IMR-90 (cell line): ENCODE measurements at regions not wholly inside any gene's neighbourhood (a gene's known extent, or its start where the extent isn't known, plus 50 kb on each side); places are given as distances from the start of the nearest gene placed in this dataset.

Experiments used
- ATAC-seq: fragments of 200-7000 bp; cut with Tn5 transposase; 2 replicates; pipeline ENCODE4 v1.9.1; 2020; ENCODE audit warnings: low read depth, mild to moderate bottlenecking, moderate library complexity
- BruUV-seq: library from RNA; stranded (reverse); fragments of 400-500 nt; replicated peaks from 2 replicates; lab custom pipeline; 2021; lab: Mats Ljungman, UMichigan
- CTCF ChIA-PET: fragments of 300-600 bp; formaldehyde crosslinking; extraction: SDS; loops from one replicate; lab custom pipeline; 2021; ENCODE audit warnings: antibody characterized with exemption; lab: Yijun Ruan, JAX
- POLR2A ChIA-PET: fragments of 300-600 bp; sonication (Branson Sonifier 250); formaldehyde crosslinking; loops from one replicate; lab custom pipeline; 2022; ENCODE audit warnings: antibody characterized with exemption; ENCODE audit not compliant: unreplicated experiment; lab: Charles Lee
- DNase-seq: peaks from one replicate; pipeline ENCODE4 v3.0.0; 2013
- H2AFZ ChIP-seq: replicated peaks from 2 replicates; pipeline ENCODE3; 2013; ENCODE audit warnings: low read length, mild to moderate bottlenecking; ENCODE audit not compliant: poor library complexity
- H2AK5ac ChIP-seq: 2 replicates; pipeline ENCODE4 v1.6.1; 2013; ENCODE audit warnings: low read depth, low read length, inconsistent platforms
- H2AK9ac ChIP-seq: replicated peaks from 2 replicates; pipeline ENCODE3; 2013; ENCODE audit warnings: mild to moderate bottlenecking, low read depth, low read length, moderate library complexity; ENCODE audit not compliant: poor library complexity
- H2BK120ac ChIP-seq: 2 replicates; pipeline ENCODE4 v1.6.1; 2013; ENCODE audit warnings: low read depth, low read length, inconsistent platforms
- H2BK15ac ChIP-seq: 3 replicates; pipeline ENCODE4 v1.6.1; 2013; ENCODE audit warnings: low read depth, low read length, inconsistent platforms
- H2BK20ac ChIP-seq: 2 replicates; pipeline ENCODE4 v1.6.1; 2013; ENCODE audit warnings: low read depth, mild to moderate bottlenecking, inconsistent platforms, low read length, moderate library complexity
- H2BK5ac ChIP-seq: 2 replicates; pipeline ENCODE4 v1.6.1; 2013; ENCODE audit warnings: mild to moderate bottlenecking, low read depth, low read length, inconsistent platforms; ENCODE audit not compliant: poor library complexity, severe bottlenecking
- H3K14ac ChIP-seq: replicated peaks from 2 replicates; pipeline ENCODE4 v1.6.1; 2013; ENCODE audit warnings: low read depth, low read length, inconsistent platforms
- H3K18ac ChIP-seq: 2 replicates; pipeline ENCODE4 v1.6.1; 2013; ENCODE audit warnings: low read depth, low read length, control low read depth
- H3K23ac ChIP-seq: 2 replicates; pipeline ENCODE4 v1.6.1; 2013; ENCODE audit warnings: low read depth, low read length, inconsistent platforms
- H3K27ac ChIP-seq: 2 replicates; pipeline ENCODE4 v1.5.1; 2013; ENCODE audit warnings: mild to moderate bottlenecking, control low read depth, low read length; ENCODE audit not compliant: insufficient read depth
- H3K27me3 ChIP-seq: 2 replicates; pipeline ENCODE4 v1.6.1; 2013; ENCODE audit warnings: low read length; ENCODE audit not compliant: control insufficient read depth, insufficient read depth
- H3K36me3 ChIP-seq: 2 replicates; pipeline ENCODE4 v1.6.1; 2013; ENCODE audit warnings: low read length, mixed read lengths; ENCODE audit not compliant: control insufficient read depth, insufficient read depth
- H3K4ac ChIP-seq: 2 replicates; pipeline ENCODE4 v1.6.1; 2013; ENCODE audit warnings: low read depth, low read length, inconsistent platforms
- H3K4me1 ChIP-seq: 2 replicates; pipeline ENCODE4 v1.6.1; 2013; ENCODE audit warnings: low read length, mixed read lengths; ENCODE audit not compliant: control insufficient read depth, insufficient read depth
- H3K4me2 ChIP-seq: 2 replicates; pipeline ENCODE4 v1.6.1; 2013; ENCODE audit warnings: low read depth, mild to moderate bottlenecking, control low read depth, low read length, moderate library complexity
- H3K4me3 ChIP-seq: 2 replicates; pipeline ENCODE4 v1.5.1; 2013; ENCODE audit warnings: low read depth, mild to moderate bottlenecking, control low read depth, low read length, moderate library complexity; ENCODE audit not compliant: insufficient read depth
- H3K56ac ChIP-seq: 2 replicates; pipeline ENCODE4 v1.6.1; 2013; ENCODE audit warnings: low read length, inconsistent platforms; ENCODE audit not compliant: insufficient read depth; ENCODE audit errors: extremely low read depth
- H3K79me1 ChIP-seq, 2 experiments: 2 replicates each; pipeline ENCODE4 v1.6.1; 2013; ENCODE audit warnings: low read length in 2 of 2, inconsistent platforms in 1 of 2, low read depth in 1 of 2
- H3K9ac ChIP-seq: 2 replicates; pipeline ENCODE4 v1.6.1; 2013; ENCODE audit warnings: low read depth, low read length, control low read depth
- H3K9me1 ChIP-seq: 2 replicates; pipeline ENCODE4 v1.6.1; 2013; ENCODE audit warnings: low read length, inconsistent platforms; ENCODE audit not compliant: insufficient read depth
- H3K9me3 ChIP-seq: 2 replicates; pipeline ENCODE4 v1.6.1; 2013; ENCODE audit warnings: low read length; ENCODE audit not compliant: control insufficient read depth, insufficient read depth
- H4K20me1 ChIP-seq: 2 replicates; pipeline ENCODE4 v1.6.1; 2013; ENCODE audit warnings: low read length, inconsistent platforms; ENCODE audit not compliant: insufficient read depth
- H4K5ac ChIP-seq: 2 replicates; pipeline ENCODE4 v1.6.1; 2013; ENCODE audit warnings: mild to moderate bottlenecking, low read depth, low read length, control low read depth
- H4K8ac ChIP-seq, 2 experiments: 2 replicates each; pipeline ENCODE4 v1.6.1; 2013; ENCODE audit warnings: low read depth in 2 of 2, low read length in 2 of 2, control low read depth in 1 of 2, inconsistent platforms in 1 of 2
- H4K91ac ChIP-seq: 2 replicates; pipeline ENCODE4 v1.6.1; 2013; ENCODE audit warnings: low read depth, low read length, inconsistent platforms; ENCODE audit not compliant: insufficient read depth
- BHLHE40 ChIP-seq: fragments of 150-350 bp; IDR thresholded peaks from 2 replicates; pipeline ENCODE4 v1.6.1; 2016; ENCODE audit warnings: mild to moderate bottlenecking, low read depth, low read length
- CEBPB ChIP-seq: IDR thresholded peaks from 2 replicates; pipeline ENCODE4 v1.6.1; 2012; ENCODE audit warnings: low read depth, low read length, improper control_type of control experiment
- CTCF ChIP-seq: conservative IDR thresholded peaks from 2 replicates; pipeline ENCODE4 v1.5.1; 2012; ENCODE audit warnings: mild to moderate bottlenecking, low read depth, low read length, improper control_type of control experiment
- MAFK ChIP-seq: IDR thresholded peaks from 2 replicates; pipeline ENCODE4 v1.6.1; 2012; ENCODE audit warnings: low read depth, low read length, improper control_type of control experiment
- NFE2L2 ChIP-seq: fragments of 150-350 bp; IDR thresholded peaks from 2 replicates; pipeline ENCODE4 v1.6.1; 2016; ENCODE audit warnings: low read depth, mild to moderate bottlenecking, low read length
- POLR2A ChIP-seq: IDR thresholded peaks from 2 replicates; pipeline ENCODE4 v1.6.1; 2012; ENCODE audit warnings: mild to moderate bottlenecking, low read depth, low read length
- RAD21 ChIP-seq: IDR thresholded peaks from 2 replicates; pipeline ENCODE4 v1.6.1; 2012; ENCODE audit warnings: low read length, improper control_type of control experiment
- RCOR1 ChIP-seq: IDR thresholded peaks from 2 replicates; pipeline ENCODE4 v1.6.1; 2012; ENCODE audit warnings: mild to moderate bottlenecking, low read length, improper control_type of control experiment; ENCODE audit not compliant: insufficient replicate concordance
- USF2 ChIP-seq: fragments of 150-350 bp; IDR thresholded peaks from 2 replicates; pipeline ENCODE4 v1.6.1; 2017; ENCODE audit warnings: mild to moderate bottlenecking, antibody characterized with exemption, low read length, low read depth
- dilution Hi-C: fragments of 300-500 bp; cut with HindIII; formaldehyde crosslinking; loops from one replicate; pipeline ENCODE4 v1.14.3; 2018; ENCODE audit warnings: low sequenced_read_pairs; ENCODE audit not compliant: unreplicated experiment
- in situ Hi-C: fragments of 300-500 bp; cut with MboI; formaldehyde crosslinking; loops from 3 replicates; pipeline ENCODE4 v1.14.3; 2019; ENCODE audit warnings: low sequenced_read_pairs, inconsistent platforms, mixed read lengths
- intact Hi-C: fragments of 100-400 bp; cut with micrococcal nuclease; formaldehyde crosslinking; loops from 2 replicates; pipeline ENCODE4 v1.10.0; 2022

DNA sequence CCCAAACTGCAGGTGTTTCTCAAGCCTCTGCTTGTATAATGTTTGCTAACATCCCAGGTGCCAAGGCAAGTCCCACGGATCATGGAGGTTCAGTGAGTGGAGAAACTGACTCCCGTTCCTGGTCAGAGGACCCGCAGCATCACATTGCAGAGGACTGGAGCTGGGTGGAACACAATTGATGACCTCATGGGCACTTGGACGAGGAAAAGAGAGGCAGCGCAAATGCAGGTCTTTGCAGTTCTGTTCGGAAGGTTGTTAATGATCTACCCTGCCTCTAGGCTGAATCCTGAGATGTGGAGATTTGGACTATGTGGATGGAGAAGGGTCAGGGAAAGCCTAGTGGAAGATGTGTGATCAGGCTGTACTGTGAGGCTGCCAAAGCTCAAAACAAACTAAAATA, 192.9 kb downstream of the DUSP10 start (continued):
- no peak for TF ChIP-seq USF2
- no peak for TF ChIP-seq BHLHE40

GRCh38 chr1:221549815-221550214, 192.1 kb downstream of the DUSP10 start:
- H3K4me3 ChIP-seq = no peak overlapping the region
- intact Hi-C loops = no loop called here
- no peak overlapping the region for H2BK15ac ChIP-seq
- no peak overlapping the region for H3K4ac ChIP-seq
- H3K9me3 ChIP-seq = no peaks in the 10 kb centered on the region
- no peak overlapping the region for H2AFZ ChIP-seq
- DNase-seq (no peak), ATAC-seq (no peak)
- H3K18ac ChIP-seq = no peak overlapping the region
- H2BK5ac ChIP-seq = no peak overlapping the region
- H3K27ac ChIP-seq = no peak overlapping the region
- no peak overlapping the region for H4K8ac ChIP-seq
- no peak overlapping the region for H2BK120ac ChIP-seq
- CTCF ChIA-PET = no interaction called here
- no peaks in the 10 kb centered on the region for H4K20me1 ChIP-seq
- no peak overlapping the region for H2BK20ac ChIP-seq
- no peak overlapping the region for H3K56ac ChIP-seq
- TF ChIP-seq BHLHE40 (no peak), MAFK (no peak), RCOR1 (no peak), RAD21 (no peak), CEBPB (no peak), POLR2A (no peak), NFE2L2 (no peak), CTCF (no peak)
- H3K4me2 ChIP-seq = no peak overlapping the region
- H3K9me1 ChIP-seq = no peaks in the 10 kb centered on the region
- no peak overlapping the region for H3K23ac ChIP-seq
- H4K5ac ChIP-seq = no peak overlapping the region
- dilution Hi-C loops = no loop called here
- H3K14ac ChIP-seq = no peak overlapping the region
- POLR2A ChIA-PET = no interaction called here
- H3K4me1 ChIP-seq = no peaks in the 10 kb centered on the region
- no peaks in the 10 kb centered on the region for H3K27me3 ChIP-seq
- H2AK5ac ChIP-seq = no peak overlapping the region
- no peak overlapping the region for H2AK9ac ChIP-seq
- no peak overlapping the region for H3K9ac ChIP-seq
- in situ Hi-C loops = loop anchor here (10.0 kb wide), 1 partner anchor 905 kb away; no protein-coding TSS in a partner anchor
- BruUV-seq = no TSS peak
- H4K91ac ChIP-seq = no peak overlapping the region
- no peaks in the 10 kb centered on the region for H3K79me1 ChIP-seq
- H3K36me3 ChIP-seq = no peaks in the 10 kb centered on the region
